HG03175 (cell line): ENCODE measurements at regions not wholly inside any gene's neighbourhood (a gene's known extent, or its start where the extent isn't known, plus 50 kb on each side); places are given as distances from the start of the nearest gene placed in this dataset.
A peak's percentile ranks its signal among the peaks of the same experiment; 100 is the strongest.

Experiments
- ATAC-seq: cut with Tn5 transposase; IDR thresholded peaks from one replicate; pipeline ENCODE4 v1.9.1; 2021; ENCODE audit warnings: mild to moderate bottlenecking, moderate library complexity; ENCODE audit not compliant: unreplicated experiment

GRCh38 chr5:68352166-68352565, 136.6 kb downstream of the PIK3R1 start:
- no peak for ATAC-seq

GRCh38 chr5:68353605-68354004, 138.0 kb downstream of the PIK3R1 start:
- no peak for ATAC-seq

- ATAC-seq, result no peak
Measured at GRCh38 chr5:68354315-68354714, 138.8 kb downstream of the PIK3R1 start.

- no peak for ATAC-seq
Measured at GRCh38 chr5:68356216-68356615, 140.7 kb downstream of the PIK3R1 start.

GRCh38 chr5:68356623-68357022, 141.1 kb downstream of the PIK3R1 start:
- ATAC-seq, result no peak

- no peak for ATAC-seq
Measured at GRCh38 chr5:68359699-68360098, 144.1 kb downstream of the PIK3R1 start.

GRCh38 chr5:68362331-68362730, 146.8 kb downstream of the PIK3R1 start:
- ATAC-seq, result no peak

- ATAC-seq, result no peak
Measured at GRCh38 chr5:68365889-68366288, 150.3 kb downstream of the PIK3R1 start.

GRCh38 chr5:68367287-68367686, 151.7 kb downstream of the PIK3R1 start:
- ATAC-seq, result no peak

GRCh38 chr5:68367717-68368116, 152.2 kb downstream of the PIK3R1 start:
- ATAC-seq, result no peak

- ATAC-seq, result no peak
Measured at GRCh38 chr5:68368311-68369022, 152.9 kb downstream of the PIK3R1 start.

GRCh38 chr5:68369023-68369359, 153.4 kb downstream of the PIK3R1 start:
- ATAC-seq, result no peak

- peak; percentile 86 for ATAC-seq
Measured at GRCh38 chr5:68369457-68370125, 154.0 kb downstream of the PIK3R1 start.

- ATAC-seq, result no peak
Measured at GRCh38 chr5:68370196-68370595, 154.6 kb downstream of the PIK3R1 start.

- no peak for ATAC-seq
Measured at GRCh38 chr5:68371607-68372006, 156.1 kb downstream of the PIK3R1 start.

- no peak for ATAC-seq
Measured at GRCh38 chr5:68372161-68372560, 156.6 kb downstream of the PIK3R1 start.

- ATAC-seq, result no peak
Measured at GRCh38 chr5:68373050-68373449, 157.5 kb downstream of the PIK3R1 start.

- no peak for ATAC-seq
Measured at GRCh38 chr5:68374796-68375518, 159.4 kb downstream of the PIK3R1 start.

- no peak for ATAC-seq
Measured at GRCh38 chr5:68375540-68375939, 160.0 kb downstream of the PIK3R1 start.

GRCh38 chr5:68376935-68377334, 161.4 kb downstream of the PIK3R1 start:
- no peak for ATAC-seq

- no peak for ATAC-seq
Measured at GRCh38 chr5:68377733-68378132, 162.2 kb downstream of the PIK3R1 start.

- peak; percentile 86 for ATAC-seq
Measured at GRCh38 chr5:68378204-68378820, 162.8 kb downstream of the PIK3R1 start.
